ENCODE measurements at regions not wholly inside any gene's neighbourhood (a gene's known extent, or its start where the extent isn't known, plus 50 kb on each side); places are given as distances from the start of the nearest gene placed in this dataset.

GRCh38 chr6:44025226-44025625, 102.0 kb downstream of the MRPL14 start:
- H3K36me3 ChIP-seq: no peaks in the 10 kb centered on the region
- no peaks in the 10 kb centered on the region for H3K9me3 ChIP-seq
- no peak for TF ChIP-seq EP300 (IDR thresholded peaks at IDR 0.05)
- TF ChIP-seq POLR2AphosphoS5 (IDR thresholded peaks at IDR 0.05): no peak
- TF ChIP-seq POLR2A (IDR thresholded peaks at IDR 0.05): no peak
- TF ChIP-seq CTCF (IDR thresholded peaks at IDR 0.05): no peak
- peaks cover 0 to 11% (median 3%) of the 10 kb centered on the region in 4 donors for H3K4me1 ChIP-seq
- no peak overlapping the region for H3K27ac ChIP-seq
- no peak for DNase-seq
- WGBS, 2 donors: 67 to 82% methylated on average over 4 of the region's 4 CpGs
- H3K4me3 ChIP-seq: no peak overlapping the region
- no peaks in the 10 kb centered on the region for H3K27me3 ChIP-seq
- intact Hi-C loops (cut with DNase I): no loop called here

- H3K4me1 ChIP-seq: peaks cover 0 to 11% (median 3%) of the 10 kb centered on the region in 4 donors
- H3K27ac ChIP-seq: no peak overlapping the region
- intact Hi-C loops (cut with DNase I): no loop called here
- H3K4me3 ChIP-seq: no peak overlapping the region
- H3K27me3 ChIP-seq: no peaks in the 10 kb centered on the region
- TF ChIP-seq POLR2AphosphoS5 (IDR thresholded peaks at IDR 0.05): no peak
- no peak for TF ChIP-seq POLR2A (IDR thresholded peaks at IDR 0.05)
- TF ChIP-seq CTCF (IDR thresholded peaks at IDR 0.05): no peak
- no peak for TF ChIP-seq EP300 (IDR thresholded peaks at IDR 0.05)
- H3K9me3 ChIP-seq: no peaks in the 10 kb centered on the region
- 29 to 39% methylated on average over 7 of the region's 7 CpGs for WGBS, 2 donors
- H3K36me3 ChIP-seq: no peaks in the 10 kb centered on the region
- DNase-seq: peak; percentile 54
Measured at GRCh38 chr6:44024574-44025219, 102.6 kb downstream of the MRPL14 start.

GRCh38 chr6:44023586-44024454, 103.4 kb downstream of the MRPL14 start:
- TF ChIP-seq EP300 (IDR thresholded peaks at IDR 0.05) (no peak), POLR2A (IDR thresholded peaks at IDR 0.05) (no peak), POLR2AphosphoS5 (IDR thresholded peaks at IDR 0.05) (no peak), CTCF (IDR thresholded peaks at IDR 0.05) (no peak)
- Histone ChIP-seq H3K27ac (no peak overlapping the region), H3K36me3 (no peaks in the 10 kb centered on the region), H3K4me3 (no peak overlapping the region), H3K9me3 (no peaks in the 10 kb centered on the region), H3K4me1 (peaks cover 0 to 4% (median 2%) of the 10 kb centered on the region in 4 donors), H3K27me3 (no peaks in the 10 kb centered on the region)
- DNase-seq: peak; percentile 40
- intact Hi-C loops (cut with DNase I): no loop called here
- WGBS, 2 donors: 82 to 87% methylated on average over 8 of the region's 8 CpGs

GRCh38 chr6:44022671-44023352, 104.4 kb downstream of the MRPL14 start:
- H3K9me3 ChIP-seq: no peaks in the 10 kb centered on the region
- H3K27ac ChIP-seq: no peak overlapping the region
- intact Hi-C loops (cut with DNase I): no loop called here
- H3K4me3 ChIP-seq: no peak overlapping the region
- no peaks in the 10 kb centered on the region for H3K36me3 ChIP-seq
- peak; percentile 52 for DNase-seq
- TF ChIP-seq POLR2AphosphoS5 (IDR thresholded peaks at IDR 0.05): no peak
- TF ChIP-seq EP300 (IDR thresholded peaks at IDR 0.05): no peak
- TF ChIP-seq CTCF (IDR thresholded peaks at IDR 0.05): no peak
- TF ChIP-seq POLR2A (IDR thresholded peaks at IDR 0.05): no peak
- no peaks in the 10 kb centered on the region for H3K27me3 ChIP-seq
- WGBS, 2 donors: 91% methylated on average over 14 of the region's 14 CpGs
- H3K4me1 ChIP-seq: no peaks in the 10 kb centered on the region

Data from sigmoid colon (tissue), 6 donors.